IMR-90 (cell line): ENCODE measurements at regions not wholly inside any gene's neighbourhood (a gene's known extent, or its start where the extent isn't known, plus 50 kb on each side); places are given as distances from the start of the nearest gene placed in this dataset.

Experiments
- ATAC-seq: fragments of 200-7000 bp; cut with Tn5 transposase; 2 replicates; pipeline ENCODE4 v1.9.1; 2020; ENCODE audit warnings: low read depth, mild to moderate bottlenecking, moderate library complexity
- BruUV-seq: library from RNA; stranded (reverse); fragments of 400-500 nt; replicated peaks from 2 replicates; lab custom pipeline; 2021; lab: Mats Ljungman, UMichigan
- CTCF ChIA-PET: fragments of 300-600 bp; formaldehyde crosslinking; extraction: SDS; loops from one replicate; lab custom pipeline; 2021; ENCODE audit warnings: antibody characterized with exemption; lab: Yijun Ruan, JAX
- POLR2A ChIA-PET: fragments of 300-600 bp; sonication (Branson Sonifier 250); formaldehyde crosslinking; loops from one replicate; lab custom pipeline; 2022; ENCODE audit warnings: antibody characterized with exemption; ENCODE audit not compliant: unreplicated experiment; lab: Charles Lee
- DNase-seq: peaks from one replicate; pipeline ENCODE4 v3.0.0; 2013
- H2AFZ ChIP-seq: replicated peaks from 2 replicates; pipeline ENCODE3; 2013; ENCODE audit warnings: low read length, mild to moderate bottlenecking; ENCODE audit not compliant: poor library complexity
- H2AK5ac ChIP-seq: 2 replicates; pipeline ENCODE4 v1.6.1; 2013; ENCODE audit warnings: low read depth, low read length, inconsistent platforms
- H2AK9ac ChIP-seq: replicated peaks from 2 replicates; pipeline ENCODE3; 2013; ENCODE audit warnings: mild to moderate bottlenecking, low read depth, low read length, moderate library complexity; ENCODE audit not compliant: poor library complexity
- H2BK120ac ChIP-seq: 2 replicates; pipeline ENCODE4 v1.6.1; 2013; ENCODE audit warnings: low read depth, low read length, inconsistent platforms
- H2BK15ac ChIP-seq: 3 replicates; pipeline ENCODE4 v1.6.1; 2013; ENCODE audit warnings: low read depth, low read length, inconsistent platforms
- H2BK20ac ChIP-seq: 2 replicates; pipeline ENCODE4 v1.6.1; 2013; ENCODE audit warnings: low read depth, mild to moderate bottlenecking, inconsistent platforms, low read length, moderate library complexity
- H2BK5ac ChIP-seq: 2 replicates; pipeline ENCODE4 v1.6.1; 2013; ENCODE audit warnings: mild to moderate bottlenecking, low read depth, low read length, inconsistent platforms; ENCODE audit not compliant: poor library complexity, severe bottlenecking
- H3K14ac ChIP-seq: replicated peaks from 2 replicates; pipeline ENCODE4 v1.6.1; 2013; ENCODE audit warnings: low read depth, low read length, inconsistent platforms
- H3K18ac ChIP-seq: 2 replicates; pipeline ENCODE4 v1.6.1; 2013; ENCODE audit warnings: low read depth, low read length, control low read depth
- H3K23ac ChIP-seq: 2 replicates; pipeline ENCODE4 v1.6.1; 2013; ENCODE audit warnings: low read depth, low read length, inconsistent platforms
- H3K27ac ChIP-seq: 2 replicates; pipeline ENCODE4 v1.5.1; 2013; ENCODE audit warnings: mild to moderate bottlenecking, control low read depth, low read length; ENCODE audit not compliant: insufficient read depth
- H3K27me3 ChIP-seq: 2 replicates; pipeline ENCODE4 v1.6.1; 2013; ENCODE audit warnings: low read length; ENCODE audit not compliant: control insufficient read depth, insufficient read depth
- H3K36me3 ChIP-seq: 2 replicates; pipeline ENCODE4 v1.6.1; 2013; ENCODE audit warnings: low read length, mixed read lengths; ENCODE audit not compliant: control insufficient read depth, insufficient read depth
- H3K4ac ChIP-seq: 2 replicates; pipeline ENCODE4 v1.6.1; 2013; ENCODE audit warnings: low read depth, low read length, inconsistent platforms
- H3K4me1 ChIP-seq: 2 replicates; pipeline ENCODE4 v1.6.1; 2013; ENCODE audit warnings: low read length, mixed read lengths; ENCODE audit not compliant: control insufficient read depth, insufficient read depth
- H3K4me2 ChIP-seq: 2 replicates; pipeline ENCODE4 v1.6.1; 2013; ENCODE audit warnings: low read depth, mild to moderate bottlenecking, control low read depth, low read length, moderate library complexity
- H3K4me3 ChIP-seq: 2 replicates; pipeline ENCODE4 v1.5.1; 2013; ENCODE audit warnings: low read depth, mild to moderate bottlenecking, control low read depth, low read length, moderate library complexity; ENCODE audit not compliant: insufficient read depth
- H3K56ac ChIP-seq: 2 replicates; pipeline ENCODE4 v1.6.1; 2013; ENCODE audit warnings: low read length, inconsistent platforms; ENCODE audit not compliant: insufficient read depth; ENCODE audit errors: extremely low read depth
- H3K79me1 ChIP-seq, 2 experiments: 2 replicates each; pipeline ENCODE4 v1.6.1; 2013; ENCODE audit warnings: low read length in 2 of 2, inconsistent platforms in 1 of 2, low read depth in 1 of 2
- H3K9ac ChIP-seq: 2 replicates; pipeline ENCODE4 v1.6.1; 2013; ENCODE audit warnings: low read depth, low read length, control low read depth
- H3K9me1 ChIP-seq: 2 replicates; pipeline ENCODE4 v1.6.1; 2013; ENCODE audit warnings: low read length, inconsistent platforms; ENCODE audit not compliant: insufficient read depth
- H3K9me3 ChIP-seq: 2 replicates; pipeline ENCODE4 v1.6.1; 2013; ENCODE audit warnings: low read length; ENCODE audit not compliant: control insufficient read depth, insufficient read depth
- H4K20me1 ChIP-seq: 2 replicates; pipeline ENCODE4 v1.6.1; 2013; ENCODE audit warnings: low read length, inconsistent platforms; ENCODE audit not compliant: insufficient read depth
- H4K5ac ChIP-seq: 2 replicates; pipeline ENCODE4 v1.6.1; 2013; ENCODE audit warnings: mild to moderate bottlenecking, low read depth, low read length, control low read depth
- H4K8ac ChIP-seq, 2 experiments: 2 replicates each; pipeline ENCODE4 v1.6.1; 2013; ENCODE audit warnings: low read depth in 2 of 2, low read length in 2 of 2, control low read depth in 1 of 2, inconsistent platforms in 1 of 2
- H4K91ac ChIP-seq: 2 replicates; pipeline ENCODE4 v1.6.1; 2013; ENCODE audit warnings: low read depth, low read length, inconsistent platforms; ENCODE audit not compliant: insufficient read depth
- CEBPB ChIP-seq: IDR thresholded peaks from 2 replicates; pipeline ENCODE4 v1.6.1; 2012; ENCODE audit warnings: low read depth, low read length, improper control_type of control experiment
- CHD1 ChIP-seq: IDR thresholded peaks from 2 replicates; pipeline ENCODE4 v1.6.1; 2012; ENCODE audit warnings: low read depth, low read length, improper control_type of control experiment
- CTCF ChIP-seq: conservative IDR thresholded peaks from 2 replicates; pipeline ENCODE4 v1.5.1; 2012; ENCODE audit warnings: mild to moderate bottlenecking, low read depth, low read length, improper control_type of control experiment
- MAFK ChIP-seq: IDR thresholded peaks from 2 replicates; pipeline ENCODE4 v1.6.1; 2012; ENCODE audit warnings: low read depth, low read length, improper control_type of control experiment
- MXI1 ChIP-seq: IDR thresholded peaks from 2 replicates; pipeline ENCODE4 v1.6.1; 2012; ENCODE audit warnings: low read depth, mild to moderate bottlenecking, low read length, moderate library complexity, borderline replicate concordance
- RAD21 ChIP-seq: IDR thresholded peaks from 2 replicates; pipeline ENCODE4 v1.6.1; 2012; ENCODE audit warnings: low read length, improper control_type of control experiment
- RFX5 ChIP-seq: IDR thresholded peaks from 2 replicates; pipeline ENCODE4 v1.8.0; 2012; ENCODE audit warnings: low read depth, mild to moderate bottlenecking, low read length, moderate library complexity
- USF2 ChIP-seq: fragments of 150-350 bp; IDR thresholded peaks from 2 replicates; pipeline ENCODE4 v1.6.1; 2017; ENCODE audit warnings: mild to moderate bottlenecking, antibody characterized with exemption, low read length, low read depth
- WGBS, 2 experiments: methylation state at CpG; one replicate each; pipeline versions ENCODE4 v1.1.5 to v1.1.7; 2013; ENCODE audit warnings: missing lambda C conversion rate in 2 of 2; ENCODE audit not compliant: insufficient read length in 1 of 2; ENCODE audit errors: extremely low coverage in 2 of 2; 5-methylcytosine and 5-hydroxymethylcytosine counted together
- dilution Hi-C: fragments of 300-500 bp; cut with HindIII; formaldehyde crosslinking; loops from one replicate; pipeline ENCODE4 v1.14.3; 2018; ENCODE audit warnings: low sequenced_read_pairs; ENCODE audit not compliant: unreplicated experiment
- in situ Hi-C: fragments of 300-500 bp; cut with MboI; formaldehyde crosslinking; loops from 3 replicates; pipeline ENCODE4 v1.14.3; 2019; ENCODE audit warnings: low sequenced_read_pairs, inconsistent platforms, mixed read lengths
- intact Hi-C: fragments of 100-400 bp; cut with micrococcal nuclease; formaldehyde crosslinking; loops from 2 replicates; pipeline ENCODE4 v1.10.0; 2022

GRCh38 chr12:124172636-124173035 lies 122.3 kb upstream of the RFLNA start:
- Histone ChIP-seq H3K4me3 (no peak overlapping the region), H4K91ac (no peak overlapping the region), H3K4me2 (no peak overlapping the region), H3K27me3 (peaks cover 27% of the 10 kb centered on the region), H2AFZ (no peak overlapping the region), H4K5ac (no peak overlapping the region), H4K20me1 (no peaks in the 10 kb centered on the region), H3K56ac (no peak overlapping the region), H2BK5ac (no peak overlapping the region), H2AK9ac (peak overlapping the region; percentile 30), H2BK20ac (no peak overlapping the region), H2BK15ac (no peak overlapping the region), H3K4me1 (no peaks in the 10 kb centered on the region), H3K23ac (no peak overlapping the region), H2BK120ac (no peak overlapping the region), H3K9ac (no peak overlapping the region), H3K14ac (no peak overlapping the region), H3K18ac (no peak overlapping the region), H3K36me3 (no peaks in the 10 kb centered on the region), H3K9me3 (no peaks in the 10 kb centered on the region), H3K4ac (no peak overlapping the region), H3K27ac (no peak overlapping the region), H3K79me1 (no peaks in the 10 kb centered on the region), H4K8ac (no peak overlapping the region), H3K9me1 (0 out of 2 replicates have a peak, but pooled peaks cover 2% of the 10 kb centered on the region), H2AK5ac (no peak overlapping the region)
- ChIA-PET CTCF (no interaction called here), POLR2A (no interaction called here)
- in situ Hi-C loops (no loop called here), intact Hi-C loops (no loop called here), dilution Hi-C loops (no loop called here)
- 60% methylated on average over 1 of the region's 6 CpGs; no CpG with 5 or more reads in 1 of the 2 experiments for WGBS, 2 experiments
- no peak for DNase-seq
- ATAC-seq = no peak
- TF ChIP-seq RAD21 (no peak), RFX5 (no peak), CEBPB (no peak), CHD1 (no peak), USF2 (no peak), MXI1 (no peak), MAFK (no peak), CTCF (no peak)
- BruUV-seq = no TSS peak
